WI38 (cell line): ENCODE measurements at regions not wholly inside any gene's neighbourhood (a gene's known extent, or its start where the extent isn't known, plus 50 kb on each side); places are given as distances from the start of the nearest gene placed in this dataset.
"Not testable (repeated sequence)": the region's sequence is repeated elsewhere in the genome, so short reads cannot be mapped to it uniquely, and the experiment has no call there.

ENCODE experiments used
- H3K4me3 ChIP-seq: 2 replicates; pipeline ENCODE4 v1.5.1; 2011; ENCODE audit warnings: low read depth, mild to moderate bottlenecking, control low read depth, low read length
- TF ChIP-seq, protein P1 (sequence below): IDR thresholded peaks from 2 replicates; pipeline ENCODE4 v1.5.1; 2012; ENCODE audit warnings: low read depth, mild to moderate bottlenecking, control low read depth, low read length

DNA sequence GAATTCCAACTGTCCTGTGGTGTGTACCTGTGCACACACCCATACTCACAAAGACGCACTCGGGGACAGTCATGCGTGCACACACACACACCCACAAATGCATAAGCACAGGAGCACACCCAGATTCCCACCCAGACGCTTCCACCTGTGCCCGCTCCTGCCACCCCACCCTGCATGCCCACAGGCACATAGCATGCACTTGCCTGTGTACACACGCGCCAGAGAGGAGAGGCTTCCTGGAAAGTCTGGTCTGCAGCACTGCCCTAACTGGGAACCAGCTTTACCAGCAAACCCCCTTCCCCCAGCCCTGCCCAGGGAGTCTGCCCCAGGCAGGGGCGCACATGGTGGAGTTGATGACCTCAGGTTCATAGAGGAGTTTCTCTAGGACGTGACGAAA, 246.2 kb downstream of the UACA start:
- no peak overlapping the region for H3K4me3 ChIP-seq
- TF ChIP-seq, protein P1, sequence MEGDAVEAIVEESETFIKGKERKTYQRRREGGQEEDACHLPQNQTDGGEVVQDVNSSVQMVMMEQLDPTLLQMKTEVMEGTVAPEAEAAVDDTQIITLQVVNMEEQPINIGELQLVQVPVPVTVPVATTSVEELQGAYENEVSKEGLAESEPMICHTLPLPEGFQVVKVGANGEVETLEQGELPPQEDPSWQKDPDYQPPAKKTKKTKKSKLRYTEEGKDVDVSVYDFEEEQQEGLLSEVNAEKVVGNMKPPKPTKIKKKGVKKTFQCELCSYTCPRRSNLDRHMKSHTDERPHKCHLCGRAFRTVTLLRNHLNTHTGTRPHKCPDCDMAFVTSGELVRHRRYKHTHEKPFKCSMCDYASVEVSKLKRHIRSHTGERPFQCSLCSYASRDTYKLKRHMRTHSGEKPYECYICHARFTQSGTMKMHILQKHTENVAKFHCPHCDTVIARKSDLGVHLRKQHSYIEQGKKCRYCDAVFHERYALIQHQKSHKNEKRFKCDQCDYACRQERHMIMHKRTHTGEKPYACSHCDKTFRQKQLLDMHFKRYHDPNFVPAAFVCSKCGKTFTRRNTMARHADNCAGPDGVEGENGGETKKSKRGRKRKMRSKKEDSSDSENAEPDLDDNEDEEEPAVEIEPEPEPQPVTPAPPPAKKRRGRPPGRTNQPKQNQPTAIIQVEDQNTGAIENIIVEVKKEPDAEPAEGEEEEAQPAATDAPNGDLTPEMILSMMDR = no peak

DNA sequence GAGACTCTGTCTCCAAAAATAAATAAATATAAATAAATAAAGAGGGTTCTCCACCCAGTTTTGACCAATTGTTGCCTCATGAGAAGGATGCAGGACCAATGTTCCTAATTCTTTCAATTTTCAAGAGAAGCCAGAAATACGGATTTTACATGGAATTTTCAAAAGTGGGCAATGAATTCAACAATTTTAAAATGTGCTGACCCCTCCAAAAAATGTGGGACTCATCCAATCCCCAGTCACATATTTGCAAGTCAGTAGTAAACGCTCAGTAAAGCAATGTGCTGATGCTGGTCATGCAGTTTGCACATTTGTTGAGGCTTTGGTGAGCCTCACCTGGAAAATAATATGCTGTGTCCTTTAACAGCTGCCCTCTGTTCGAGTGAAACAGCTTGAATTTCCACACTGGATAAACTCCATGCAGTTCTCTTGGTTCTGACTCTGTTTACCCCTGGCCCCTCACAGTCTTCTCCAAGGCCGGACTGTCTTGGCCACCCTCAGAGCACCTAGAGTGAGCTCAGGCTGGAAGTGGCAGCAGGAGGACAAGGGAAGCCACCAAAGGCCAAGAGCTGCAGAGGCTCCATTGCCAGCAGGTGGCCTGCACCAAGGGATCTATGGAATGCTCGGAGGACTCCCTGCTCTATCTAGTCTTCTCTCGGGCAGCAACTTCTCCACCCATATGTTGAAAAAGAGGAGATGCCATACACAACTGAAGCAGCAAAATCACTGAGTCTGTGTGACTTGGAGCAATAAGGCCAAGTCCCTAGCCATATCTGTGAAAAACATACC, 246.8 kb downstream of the UACA start:
- H3K4me3 ChIP-seq = no peak overlapping the region
- TF ChIP-seq, protein P1 = no peak

DNA sequence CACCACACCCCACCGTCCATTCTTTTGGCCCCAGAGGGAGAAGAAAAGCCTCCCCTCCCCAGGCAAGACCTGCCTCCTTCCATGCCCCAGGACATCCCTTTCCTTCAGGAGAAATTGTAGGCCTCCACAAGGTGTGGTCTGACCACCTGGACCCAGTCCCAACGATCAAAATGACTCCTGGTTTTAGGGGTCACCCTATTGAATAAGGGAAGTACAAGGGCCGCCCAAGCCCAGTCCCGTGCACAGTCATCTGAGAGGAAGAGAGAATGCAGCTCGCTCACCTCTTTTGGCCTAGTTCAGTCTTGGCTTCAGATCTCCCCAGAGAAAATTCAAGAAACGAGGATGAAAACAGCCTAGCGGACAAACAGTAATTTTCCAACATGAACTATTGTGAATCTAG, 249.1 kb downstream of the UACA start:
- TF ChIP-seq, protein P1 = no peak
- no peak overlapping the region for H3K4me3 ChIP-seq

DNA sequence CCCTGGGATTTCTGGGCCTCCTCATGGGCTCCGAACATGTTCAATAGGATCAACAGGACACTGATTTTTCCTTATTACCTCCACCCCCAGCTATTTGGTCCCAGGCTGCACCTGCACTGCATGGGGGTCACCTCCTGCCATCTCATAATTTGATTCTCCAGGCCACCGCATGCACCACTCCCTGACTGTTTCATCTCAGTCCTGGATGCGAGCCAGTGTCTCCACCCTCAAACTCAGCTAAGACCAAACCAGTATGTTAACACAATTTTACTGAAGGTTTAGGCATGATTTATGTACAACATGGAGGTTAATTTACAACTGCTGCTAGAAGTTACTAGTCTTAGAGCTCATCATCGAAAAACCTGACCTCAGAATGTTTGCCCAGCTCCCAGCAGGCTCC, 249.5 kb downstream of the UACA start:
- no peak overlapping the region for H3K4me3 ChIP-seq
- TF ChIP-seq, protein P1 = no peak

DNA sequence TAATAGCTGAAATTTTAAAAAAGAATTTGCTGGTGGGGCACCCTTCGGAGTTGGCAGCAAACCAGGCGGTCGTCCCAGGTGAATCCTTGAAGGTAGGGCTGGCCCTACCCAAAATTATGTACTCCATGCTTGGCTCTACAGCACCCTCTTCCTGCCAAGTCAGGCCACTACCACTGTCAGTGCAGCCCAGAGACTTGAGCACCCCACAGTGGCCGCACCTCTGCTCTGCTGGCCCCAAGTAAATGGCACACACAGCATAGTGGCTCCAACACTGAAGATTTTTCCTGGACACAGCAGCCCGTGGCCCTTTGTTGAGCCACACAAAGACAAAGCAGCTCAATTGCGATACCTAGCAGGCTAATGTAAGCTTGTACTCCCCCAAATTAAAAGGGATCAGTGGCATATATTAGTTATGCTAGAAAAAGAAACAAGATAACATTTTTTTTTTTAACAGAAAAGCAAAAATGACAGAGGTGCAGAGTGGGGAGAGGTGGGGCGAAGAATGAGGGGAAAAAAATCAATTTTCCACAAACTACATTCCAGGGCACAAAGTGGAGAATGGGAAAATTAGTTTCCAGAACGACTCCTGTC, 250.5 kb downstream of the UACA start:
- TF ChIP-seq, protein P1 = peak; percentile 89
- no peak overlapping the region for H3K4me3 ChIP-seq

DNA sequence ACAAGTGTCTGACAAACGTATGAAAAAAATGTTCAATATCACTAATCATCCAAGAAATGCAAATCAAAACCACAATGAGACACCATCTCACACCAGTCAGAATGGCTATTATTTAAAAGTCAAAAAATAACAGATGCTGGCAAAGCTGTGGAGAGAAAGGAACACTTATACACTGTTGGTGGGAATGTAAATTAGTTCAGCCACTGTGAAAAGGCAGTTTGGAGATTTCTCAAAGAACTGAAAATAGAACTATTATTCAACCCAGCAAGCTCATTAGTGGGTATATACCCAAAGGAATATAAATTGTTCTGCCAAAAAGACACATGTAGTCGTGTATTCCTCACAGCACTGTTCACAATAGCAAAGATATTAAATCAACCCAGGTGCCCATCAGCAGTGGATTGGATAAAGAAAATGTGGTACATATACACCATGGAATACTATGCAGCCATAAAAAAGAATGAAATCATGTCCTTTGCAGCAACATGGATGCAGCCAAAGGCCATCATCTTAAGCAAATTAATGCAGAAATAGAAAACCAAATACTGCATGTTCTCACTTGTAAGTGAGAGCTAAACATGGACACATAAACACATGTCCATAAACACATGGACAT, 251.3 kb downstream of the UACA start:
- not testable (repeated sequence) for H3K4me3 ChIP-seq

DNA sequence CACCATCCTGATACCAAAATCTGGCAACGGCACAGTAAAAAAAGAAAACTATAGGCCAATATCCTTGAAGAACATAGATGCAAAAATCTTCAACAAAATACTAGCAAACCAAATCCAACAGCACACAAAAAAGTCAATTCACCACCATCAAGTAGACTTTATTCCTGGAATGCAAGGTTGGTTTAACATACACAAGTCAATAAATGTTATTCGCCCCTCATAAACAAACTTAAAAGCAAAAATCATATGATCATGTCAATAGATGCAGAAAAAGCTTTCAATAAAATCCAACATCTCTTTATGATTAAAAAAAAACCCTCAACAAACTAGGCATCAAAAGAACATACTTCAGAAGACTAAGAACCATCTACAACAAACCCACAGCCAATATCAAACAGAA, 252.9 kb downstream of the UACA start:
- H3K4me3 ChIP-seq = no peak overlapping the region
- TF ChIP-seq, protein P1 = no peak
